ENCODE measurements at regions not wholly inside any gene's neighbourhood (a gene's known extent, or its start where the extent isn't known, plus 50 kb on each side); places are given as distances from the start of the nearest gene placed in this dataset.

GRCh38 chr3:18279226-18279737 lies 145.9 kb downstream of the SATB1 start:
- Histone ChIP-seq H3K27me3 (no peaks in the 10 kb centered on the region), H3K36me3 (no peaks in the 10 kb centered on the region), H3K4me1 (no peaks in the 10 kb centered on the region), H3K4me3 (ENCODE audit: low read depth, low read length) (no peak overlapping the region), H3K9me3 (no peaks in the 10 kb centered on the region)
- DNase-seq: no peak
- TF ChIP-seq CTCF (IDR thresholded peaks at IDR 0.05; ENCODE audit: low read depth, low read length): no peak

- no peak for DNase-seq
- H3K4me1 ChIP-seq: no peaks in the 10 kb centered on the region
- no peaks in the 10 kb centered on the region for H3K36me3 ChIP-seq
- TF ChIP-seq CTCF (IDR thresholded peaks at IDR 0.05; ENCODE audit: low read depth, low read length): no peak
- H3K27me3 ChIP-seq: no peaks in the 10 kb centered on the region
- no peaks in the 10 kb centered on the region for H3K9me3 ChIP-seq
- H3K4me3 ChIP-seq (ENCODE audit: low read depth, low read length): no peak overlapping the region
Observed at GRCh38 chr3:18264853-18265252, 160.3 kb downstream of the SATB1 start.

GRCh38 chr3:18264361-18264760 lies 160.8 kb downstream of the SATB1 start:
- Histone ChIP-seq H3K9me3 (no peaks in the 10 kb centered on the region), H3K4me3 (ENCODE audit: low read depth, low read length) (no peak overlapping the region), H3K27me3 (no peaks in the 10 kb centered on the region), H3K4me1 (no peaks in the 10 kb centered on the region), H3K36me3 (no peaks in the 10 kb centered on the region)
- TF ChIP-seq CTCF (IDR thresholded peaks at IDR 0.05; ENCODE audit: low read depth, low read length): no peak
- DNase-seq: no peak

- H3K4me3 ChIP-seq (ENCODE audit: low read depth, low read length): no peak overlapping the region
- TF ChIP-seq CTCF (IDR thresholded peaks at IDR 0.05; ENCODE audit: low read depth, low read length): no peak
- H3K36me3 ChIP-seq: no peaks in the 10 kb centered on the region
- no peaks in the 10 kb centered on the region for H3K4me1 ChIP-seq
- no peaks in the 10 kb centered on the region for H3K27me3 ChIP-seq
- no peak for DNase-seq
- H3K9me3 ChIP-seq: no peaks in the 10 kb centered on the region
Observed at GRCh38 chr3:18258492-18258891, 166.6 kb downstream of the SATB1 start.

- Histone ChIP-seq H3K27me3 (no peaks in the 10 kb centered on the region), H3K36me3 (no peaks in the 10 kb centered on the region), H3K4me1 (no peaks in the 10 kb centered on the region), H3K4me3 (ENCODE audit: low read depth, low read length) (no peak overlapping the region), H3K9me3 (no peaks in the 10 kb centered on the region)
- TF ChIP-seq CTCF (IDR thresholded peaks at IDR 0.05; ENCODE audit: low read depth, low read length): no peak
- DNase-seq: no peak
Observed at GRCh38 chr3:18252578-18252977, 172.6 kb downstream of the SATB1 start.

GRCh38 chr3:18250991-18251390 lies 174.1 kb downstream of the SATB1 start:
- Histone ChIP-seq H3K27me3 (no peaks in the 10 kb centered on the region), H3K4me1 (no peaks in the 10 kb centered on the region), H3K36me3 (no peaks in the 10 kb centered on the region), H3K9me3 (no peaks in the 10 kb centered on the region), H3K4me3 (ENCODE audit: low read depth, low read length) (no peak overlapping the region)
- TF ChIP-seq CTCF (IDR thresholded peaks at IDR 0.05; ENCODE audit: low read depth, low read length): no peak
- DNase-seq: no peak
